A673 (cell line): ENCODE measurements at regions not wholly inside any gene's neighbourhood (a gene's known extent, or its start where the extent isn't known, plus 50 kb on each side); places are given as distances from the start of the nearest gene placed in this dataset.

Experiments used
- EZH2 ChIP-seq: fragments of 200-600 bp; sonication (generic); IDR thresholded peaks from 2 replicates; pipeline ENCODE4 v1.6.1; 2017; ENCODE audit warnings: borderline replicate concordance, low read depth, mild to moderate bottlenecking, mixed read lengths, antibody characterized with exemption, low read length; ENCODE audit not compliant: poor library complexity, severe bottlenecking
- TF ChIP-seq, protein P1 (sequence below): fragments of 300-800, 200-600 bp; sonication (generic); conservative IDR thresholded peaks from 2 replicates; pipeline ENCODE4 v1.5.1; 2017; ENCODE audit warnings: low read depth, mild to moderate bottlenecking, antibody characterized with exemption, low read length, moderate library complexity, mixed read lengths

DNA sequence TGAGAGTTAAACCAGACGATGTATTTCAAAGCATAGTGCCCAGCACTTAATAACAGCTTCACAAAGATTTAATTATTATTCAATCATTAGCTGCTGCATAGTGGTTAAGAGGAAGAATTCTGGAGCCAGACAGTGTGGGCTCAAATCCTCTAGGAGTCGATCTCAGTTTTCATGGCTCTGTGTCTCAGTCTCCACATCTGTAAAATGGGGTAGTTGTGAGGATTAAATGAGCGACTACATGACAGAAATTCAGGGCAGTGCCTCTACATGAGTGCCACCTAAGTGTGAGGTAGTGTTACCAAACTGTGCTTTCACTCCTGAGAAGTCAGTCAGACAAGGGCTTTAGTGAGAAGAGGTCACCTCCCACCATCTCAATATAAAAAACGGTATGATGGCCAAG is 81.7 kb upstream of the FGFR2 start:
- no peak for TF ChIP-seq EZH2
- TF ChIP-seq, protein P1, sequence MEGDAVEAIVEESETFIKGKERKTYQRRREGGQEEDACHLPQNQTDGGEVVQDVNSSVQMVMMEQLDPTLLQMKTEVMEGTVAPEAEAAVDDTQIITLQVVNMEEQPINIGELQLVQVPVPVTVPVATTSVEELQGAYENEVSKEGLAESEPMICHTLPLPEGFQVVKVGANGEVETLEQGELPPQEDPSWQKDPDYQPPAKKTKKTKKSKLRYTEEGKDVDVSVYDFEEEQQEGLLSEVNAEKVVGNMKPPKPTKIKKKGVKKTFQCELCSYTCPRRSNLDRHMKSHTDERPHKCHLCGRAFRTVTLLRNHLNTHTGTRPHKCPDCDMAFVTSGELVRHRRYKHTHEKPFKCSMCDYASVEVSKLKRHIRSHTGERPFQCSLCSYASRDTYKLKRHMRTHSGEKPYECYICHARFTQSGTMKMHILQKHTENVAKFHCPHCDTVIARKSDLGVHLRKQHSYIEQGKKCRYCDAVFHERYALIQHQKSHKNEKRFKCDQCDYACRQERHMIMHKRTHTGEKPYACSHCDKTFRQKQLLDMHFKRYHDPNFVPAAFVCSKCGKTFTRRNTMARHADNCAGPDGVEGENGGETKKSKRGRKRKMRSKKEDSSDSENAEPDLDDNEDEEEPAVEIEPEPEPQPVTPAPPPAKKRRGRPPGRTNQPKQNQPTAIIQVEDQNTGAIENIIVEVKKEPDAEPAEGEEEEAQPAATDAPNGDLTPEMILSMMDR = no peak
